ENCODE measurements at regions not wholly inside any gene's neighbourhood (a gene's known extent, or its start where the extent isn't known, plus 50 kb on each side); places are given as distances from the start of the nearest gene placed in this dataset.

DNA sequence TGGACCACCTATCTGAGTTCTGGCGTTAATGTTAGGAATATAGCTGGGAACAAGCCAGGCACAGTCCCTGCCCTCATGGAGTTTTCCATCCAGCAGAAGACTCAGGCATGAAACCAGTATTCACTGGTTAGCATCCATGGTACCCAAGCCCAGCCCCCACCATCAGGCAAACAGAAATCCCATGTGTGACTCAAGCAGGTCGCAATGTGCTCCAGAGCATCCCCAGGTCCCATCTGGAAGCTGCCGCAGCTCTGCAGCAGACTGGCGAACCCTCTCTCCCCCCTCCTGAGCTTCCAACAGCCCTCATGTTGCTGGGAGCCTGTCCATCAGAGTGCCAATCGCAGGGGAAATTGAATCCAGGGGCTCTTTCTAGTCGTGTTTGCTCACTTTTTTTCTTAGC is 174.2 kb downstream of the RRAGC start:
- no peaks in the 10 kb centered on the region for H3K9me3 ChIP-seq (ENCODE audit: control insufficient read depth, insufficient read depth, low read length)
- H3K36me3 ChIP-seq (ENCODE audit: insufficient read depth, low read length) = no peaks in the 10 kb centered on the region
- no peaks in the 10 kb centered on the region for H3K4me1 ChIP-seq (ENCODE audit: insufficient read depth, low read length)
- no peak overlapping the region for H3K9ac ChIP-seq (ENCODE audit: low read depth, low read length)

DNA sequence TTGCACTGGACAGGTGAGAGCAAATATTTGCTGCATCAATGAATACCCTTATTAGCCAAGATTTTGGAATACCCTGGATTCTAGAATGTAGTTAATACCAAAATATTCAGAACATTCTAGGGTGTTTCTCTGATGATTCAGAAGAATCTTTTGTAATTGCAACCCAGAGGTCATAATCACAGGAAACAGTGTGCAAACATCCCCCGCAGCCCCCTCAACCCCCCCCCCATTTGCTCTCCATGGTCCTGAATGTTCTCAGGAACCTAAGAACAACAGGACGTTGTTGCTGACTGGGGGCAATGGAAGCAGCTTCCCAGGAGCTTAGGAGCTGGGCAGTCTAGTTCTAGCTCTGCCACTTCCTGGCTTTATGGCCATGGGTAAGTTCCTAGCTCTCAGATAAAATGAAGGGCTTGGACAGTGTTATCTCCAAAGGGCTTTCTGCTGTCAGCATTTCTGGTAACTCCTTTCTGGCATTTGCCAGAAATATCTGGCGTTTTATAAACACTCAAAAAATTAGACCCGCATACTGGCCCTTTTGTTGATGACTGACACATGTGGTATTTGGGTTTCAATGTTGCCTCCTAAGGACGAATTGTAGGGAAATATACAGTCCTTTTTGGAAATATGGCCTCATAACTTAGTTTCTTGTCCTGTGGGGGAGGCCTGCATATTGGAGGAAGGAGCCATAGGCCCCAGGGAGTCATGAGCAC is 178.6 kb downstream of the RRAGC start:
- H3K4me1 ChIP-seq (ENCODE audit: insufficient read depth, low read length) = no peaks in the 10 kb centered on the region
- H3K9ac ChIP-seq (ENCODE audit: low read depth, low read length) = no peak overlapping the region
- no peaks in the 10 kb centered on the region for H3K9me3 ChIP-seq (ENCODE audit: control insufficient read depth, insufficient read depth, low read length)
- no peaks in the 10 kb centered on the region for H3K36me3 ChIP-seq (ENCODE audit: insufficient read depth, low read length)

DNA sequence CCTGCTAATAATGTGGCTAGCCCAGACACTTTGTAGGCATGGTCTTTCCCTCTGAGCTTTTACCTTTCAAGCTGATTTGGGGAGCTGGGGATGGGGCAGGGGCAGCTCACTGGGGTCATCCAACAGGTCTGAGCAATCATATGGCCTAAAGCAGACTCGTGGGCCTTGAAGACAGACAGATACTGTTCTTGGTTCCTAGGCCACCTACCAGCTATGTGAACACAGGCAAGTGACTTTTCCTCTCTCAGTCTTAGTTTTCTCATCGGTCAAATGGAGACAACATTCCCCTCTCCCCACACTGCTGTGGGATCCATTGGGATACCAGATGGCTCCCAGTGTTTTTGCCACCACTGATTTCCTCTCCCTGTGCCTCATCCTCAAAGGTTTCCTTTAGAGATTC is 181.8 kb downstream of the RRAGC start:
- Histone ChIP-seq H3K9me3 (ENCODE audit: control insufficient read depth, insufficient read depth, low read length) (no peaks in the 10 kb centered on the region), H3K9ac (ENCODE audit: low read depth, low read length) (no peak overlapping the region), H3K36me3 (ENCODE audit: insufficient read depth, low read length) (no peaks in the 10 kb centered on the region), H3K4me1 (ENCODE audit: insufficient read depth, low read length) (no peaks in the 10 kb centered on the region)

DNA sequence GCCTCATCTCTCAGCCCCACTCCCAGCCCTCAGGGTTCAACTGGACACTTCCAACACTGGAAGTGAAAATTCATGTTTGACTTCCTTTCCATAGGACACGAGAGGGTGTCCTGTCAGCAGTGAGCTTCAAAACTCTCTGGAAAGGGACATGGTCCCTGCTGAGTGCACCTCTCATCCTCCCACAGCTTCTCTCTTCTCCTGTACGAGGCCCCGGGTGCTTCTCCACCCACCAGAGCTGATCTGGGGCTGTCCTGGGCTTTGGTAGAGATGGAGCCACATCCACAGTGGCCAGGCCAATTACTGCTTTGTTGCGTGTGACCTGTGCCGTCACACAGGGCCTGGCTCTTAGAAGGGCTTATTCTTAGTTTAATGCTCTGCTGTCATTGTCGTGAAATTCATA is 182.3 kb downstream of the RRAGC start:
- Histone ChIP-seq H3K4me1 (ENCODE audit: insufficient read depth, low read length) (no peaks in the 10 kb centered on the region), H3K9ac (ENCODE audit: low read depth, low read length) (no peak overlapping the region), H3K36me3 (ENCODE audit: insufficient read depth, low read length) (no peaks in the 10 kb centered on the region), H3K9me3 (ENCODE audit: control insufficient read depth, insufficient read depth, low read length) (no peaks in the 10 kb centered on the region)

DNA sequence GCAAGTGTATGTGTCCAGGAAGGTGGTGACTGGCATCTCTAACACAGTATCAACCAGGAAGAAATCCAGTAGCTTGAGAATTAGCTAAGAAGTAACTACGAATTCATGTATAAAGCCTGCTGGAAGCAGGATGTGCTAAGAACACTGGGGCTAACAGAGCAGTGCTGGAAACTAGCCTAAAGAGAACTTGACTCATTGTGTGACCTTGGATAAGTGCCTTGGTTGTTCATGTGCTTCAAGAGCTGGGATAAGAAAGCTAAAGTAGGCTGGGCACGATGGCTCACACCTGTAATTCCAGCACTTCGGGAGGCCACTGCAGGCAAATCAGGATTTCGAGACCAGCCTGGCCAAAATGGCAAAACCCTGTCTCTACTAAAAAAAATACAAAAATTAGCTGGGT is 186.9 kb downstream of the RRAGC start:
- Histone ChIP-seq H3K36me3 (ENCODE audit: insufficient read depth, low read length) (no peaks in the 10 kb centered on the region), H3K4me1 (ENCODE audit: insufficient read depth, low read length) (no peaks in the 10 kb centered on the region), H3K9me3 (ENCODE audit: control insufficient read depth, insufficient read depth, low read length) (no peaks in the 10 kb centered on the region), H3K9ac (ENCODE audit: low read depth, low read length) (no peak overlapping the region)

DNA sequence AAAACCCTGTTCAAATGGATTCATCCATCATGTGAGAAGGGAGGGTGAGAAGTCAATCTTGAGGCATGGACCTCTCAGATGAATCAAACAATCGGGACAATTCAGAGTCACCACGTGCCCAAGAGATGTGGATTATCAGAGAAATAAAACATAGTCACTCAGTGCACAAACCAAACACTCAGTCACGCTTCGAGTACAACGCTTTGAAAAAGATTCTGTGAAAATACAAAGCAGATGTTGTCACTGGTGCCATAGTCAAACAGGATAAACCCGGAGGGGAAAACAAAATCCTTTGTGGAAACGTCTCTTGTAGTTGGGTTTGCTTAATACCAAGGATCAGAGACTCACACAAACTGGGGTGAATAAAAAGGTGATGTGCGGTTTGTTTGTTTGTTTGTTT is 188.4 kb downstream of the RRAGC start:
- no peaks in the 10 kb centered on the region for H3K36me3 ChIP-seq (ENCODE audit: insufficient read depth, low read length)
- H3K4me1 ChIP-seq (ENCODE audit: insufficient read depth, low read length) = no peaks in the 10 kb centered on the region
- no peak overlapping the region for H3K9ac ChIP-seq (ENCODE audit: low read depth, low read length)
- no peaks in the 10 kb centered on the region for H3K9me3 ChIP-seq (ENCODE audit: control insufficient read depth, insufficient read depth, low read length)

DNA sequence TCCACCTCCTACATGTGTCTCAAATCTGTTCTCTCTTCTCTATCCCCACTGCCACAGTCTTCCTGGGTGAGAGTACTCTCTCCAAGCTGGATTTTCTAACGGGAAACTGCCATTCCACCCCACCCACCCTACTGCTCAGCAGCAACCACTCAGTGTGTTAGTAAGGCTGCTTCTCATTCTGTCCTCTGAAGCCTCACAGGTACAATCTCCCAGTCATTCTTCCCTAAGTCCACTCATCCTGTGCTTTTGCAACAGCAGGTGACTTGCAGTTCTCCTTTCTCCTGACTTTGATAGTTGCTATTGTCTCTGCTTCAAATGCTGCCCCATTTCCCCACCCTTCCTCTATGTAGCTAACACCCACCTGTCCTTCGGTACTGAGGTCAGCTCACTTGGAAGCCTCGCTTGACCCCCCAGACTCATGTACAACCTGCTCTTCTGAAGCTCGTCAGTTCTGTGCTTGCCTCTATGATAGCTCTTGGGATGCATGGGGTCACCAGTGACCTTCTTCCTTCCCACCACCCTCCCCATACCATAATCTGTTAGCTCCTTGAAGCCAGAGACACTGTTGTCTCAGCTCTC is 188.9 kb downstream of the RRAGC start:
- Histone ChIP-seq H3K9me3 (ENCODE audit: control insufficient read depth, insufficient read depth, low read length) (no peaks in the 10 kb centered on the region), H3K36me3 (ENCODE audit: insufficient read depth, low read length) (no peaks in the 10 kb centered on the region), H3K4me1 (ENCODE audit: insufficient read depth, low read length) (no peaks in the 10 kb centered on the region), H3K9ac (ENCODE audit: low read depth, low read length) (no peak overlapping the region)

DNA sequence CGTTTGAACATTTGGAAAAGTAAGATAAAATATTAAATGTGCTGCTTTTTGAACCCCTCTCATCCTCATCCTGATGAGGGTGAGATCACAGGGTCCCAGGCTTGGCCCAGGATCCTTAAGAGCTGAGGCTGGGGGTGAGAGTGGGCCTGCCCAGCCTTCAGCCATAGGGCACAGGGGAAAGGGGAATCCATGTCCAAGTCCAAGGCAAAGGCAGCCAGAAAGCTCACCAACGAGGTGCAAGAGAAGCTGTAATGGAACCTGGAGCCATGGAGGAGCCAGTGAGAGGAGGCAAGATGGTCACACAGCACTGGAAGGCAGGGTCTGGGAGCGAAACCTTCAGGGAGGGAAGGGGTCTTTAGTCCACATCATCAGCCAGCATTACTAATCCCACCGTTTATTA is 191.9 kb downstream of the RRAGC start:
- H3K4me1 ChIP-seq (ENCODE audit: insufficient read depth, low read length) = no peaks in the 10 kb centered on the region
- H3K9ac ChIP-seq (ENCODE audit: low read depth, low read length) = no peak overlapping the region
- no peaks in the 10 kb centered on the region for H3K9me3 ChIP-seq (ENCODE audit: control insufficient read depth, insufficient read depth, low read length)
- H3K36me3 ChIP-seq (ENCODE audit: insufficient read depth, low read length) = no peaks in the 10 kb centered on the region

DNA sequence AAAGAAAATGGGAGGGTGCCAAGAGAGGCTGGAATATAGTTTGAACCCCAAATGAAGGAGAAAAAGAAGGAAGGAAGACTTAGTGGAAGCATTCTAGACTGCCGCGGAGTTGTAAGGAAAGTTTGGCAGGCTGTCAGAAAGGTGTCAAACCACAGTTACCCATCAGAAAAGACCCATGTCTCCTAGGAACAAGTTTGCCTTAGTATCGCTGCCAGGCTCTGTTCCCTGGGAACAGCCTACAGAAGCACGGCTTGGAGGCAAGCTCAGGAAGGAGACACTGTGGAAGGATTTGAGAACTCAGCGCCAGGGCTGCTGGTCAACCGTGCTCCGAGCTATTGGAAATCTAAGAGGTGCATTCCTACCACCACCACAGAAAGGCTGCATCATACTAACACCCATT is 197.4 kb downstream of the RRAGC start:
- no peak overlapping the region for H3K9ac ChIP-seq (ENCODE audit: low read depth, low read length)
- no peaks in the 10 kb centered on the region for H3K36me3 ChIP-seq (ENCODE audit: insufficient read depth, low read length)
- 0 out of 2 replicates have a peak, but pooled peaks cover 3% of the 10 kb centered on the region for H3K9me3 ChIP-seq (ENCODE audit: control insufficient read depth, insufficient read depth, low read length)
- no peaks in the 10 kb centered on the region for H3K4me1 ChIP-seq (ENCODE audit: insufficient read depth, low read length)

DNA sequence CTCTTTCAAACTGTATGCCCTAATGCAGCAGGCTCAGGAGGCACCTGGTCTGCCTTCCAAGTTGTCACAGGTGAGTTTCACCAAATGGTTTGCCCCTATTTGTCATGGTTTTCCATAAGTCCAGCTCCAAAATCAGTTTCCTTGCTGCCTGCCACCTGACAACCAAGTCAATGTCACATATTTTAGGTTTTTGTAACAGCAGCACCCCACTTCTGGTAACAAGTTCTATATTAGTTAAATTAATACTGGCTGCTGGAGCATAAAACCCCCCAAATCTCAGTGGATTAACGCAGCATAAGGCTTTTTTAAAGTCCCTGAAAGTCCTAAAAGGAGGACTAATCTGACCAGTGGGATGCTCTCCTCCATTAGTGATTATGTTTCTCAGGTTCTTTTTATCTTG is 200.7 kb downstream of the RRAGC start:
- H3K9ac ChIP-seq (ENCODE audit: low read depth, low read length) = no peak overlapping the region
- H3K4me1 ChIP-seq (ENCODE audit: insufficient read depth, low read length) = no peaks in the 10 kb centered on the region
- 0 out of 2 replicates have a peak, but pooled peaks cover 3% of the 10 kb centered on the region for H3K9me3 ChIP-seq (ENCODE audit: control insufficient read depth, insufficient read depth, low read length)
- no peaks in the 10 kb centered on the region for H3K36me3 ChIP-seq (ENCODE audit: insufficient read depth, low read length)

DNA sequence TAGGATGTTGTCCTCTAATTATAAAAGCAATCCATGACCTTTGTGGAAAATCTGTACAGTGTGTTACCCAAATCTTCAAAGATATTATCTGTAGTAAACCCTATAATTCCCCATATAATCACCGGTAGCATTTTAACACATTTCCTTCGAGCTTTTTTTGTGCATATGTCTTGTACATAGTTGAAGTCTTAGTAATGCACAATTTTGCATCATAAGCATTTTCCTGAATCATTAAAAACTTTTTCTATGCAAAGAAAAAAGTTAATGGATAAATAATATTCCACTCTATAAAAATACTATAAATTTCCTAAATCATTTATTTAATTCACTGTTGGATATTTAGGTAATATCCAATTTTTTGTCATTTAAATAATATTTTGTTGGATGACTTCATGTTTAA is 201.7 kb downstream of the RRAGC start:
- 0 out of 2 replicates have a peak, but pooled peaks cover 3% of the 10 kb centered on the region for H3K9me3 ChIP-seq (ENCODE audit: control insufficient read depth, insufficient read depth, low read length)
- no peaks in the 10 kb centered on the region for H3K4me1 ChIP-seq (ENCODE audit: insufficient read depth, low read length)
- no peak overlapping the region for H3K9ac ChIP-seq (ENCODE audit: low read depth, low read length)
- H3K36me3 ChIP-seq (ENCODE audit: insufficient read depth, low read length) = no peaks in the 10 kb centered on the region

DNA sequence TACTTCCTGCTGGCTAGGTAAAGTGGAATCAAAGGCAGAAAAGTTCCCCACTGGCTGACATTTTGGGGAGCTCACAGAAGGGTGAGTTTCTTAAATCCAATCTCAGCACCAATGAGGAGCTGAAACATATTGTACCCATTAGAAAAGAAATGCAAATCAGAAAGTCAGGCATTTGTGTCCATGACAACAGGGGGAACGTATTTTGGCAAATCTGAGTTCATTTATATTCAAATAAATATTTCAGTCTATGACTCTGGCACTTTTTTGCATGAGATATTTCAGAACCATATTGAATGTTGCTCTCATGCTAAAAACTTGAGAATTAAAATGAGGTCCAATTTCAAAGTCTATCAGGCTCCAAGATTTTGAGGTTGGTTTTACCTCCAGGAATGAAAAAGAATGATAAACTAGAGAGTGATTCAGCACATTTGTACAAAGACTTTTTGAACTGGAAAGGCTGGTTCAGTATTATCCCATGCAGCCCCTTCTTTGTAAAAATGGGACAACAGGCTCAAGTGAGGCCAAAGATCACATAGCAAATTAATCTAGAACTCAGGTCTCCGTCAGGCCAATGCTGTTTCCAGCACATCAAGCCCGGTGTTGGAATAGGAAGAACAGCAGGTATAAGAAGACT is 202.2 kb downstream of the RRAGC start:
- Histone ChIP-seq H3K9me3 (ENCODE audit: control insufficient read depth, insufficient read depth, low read length) (0 out of 2 replicates have a peak, but pooled peaks cover 3% of the 10 kb centered on the region), H3K4me1 (ENCODE audit: insufficient read depth, low read length) (no peaks in the 10 kb centered on the region), H3K9ac (ENCODE audit: low read depth, low read length) (no peak overlapping the region), H3K36me3 (ENCODE audit: insufficient read depth, low read length) (no peaks in the 10 kb centered on the region)

DNA sequence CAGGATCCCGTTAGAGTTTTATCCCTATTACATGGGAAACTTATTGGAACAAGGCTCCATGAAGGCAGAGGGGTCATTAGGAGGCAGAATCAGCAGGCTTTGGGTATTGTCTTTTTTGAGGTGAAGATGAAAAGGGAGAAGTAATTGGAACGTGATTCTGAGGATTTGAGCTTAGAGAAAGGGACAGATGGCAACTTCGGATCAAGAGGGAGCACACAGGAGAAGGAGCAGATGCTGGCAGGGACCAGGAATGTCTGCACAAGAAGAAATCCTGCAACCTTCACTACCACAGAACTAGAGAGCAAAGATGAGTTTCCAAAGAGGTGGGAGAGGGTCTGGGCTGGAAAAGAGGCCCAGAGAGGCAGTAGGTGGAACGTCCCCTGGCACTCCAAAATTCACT is 202.8 kb downstream of the RRAGC start:
- Histone ChIP-seq H3K9ac (ENCODE audit: low read depth, low read length) (no peak overlapping the region), H3K36me3 (ENCODE audit: insufficient read depth, low read length) (no peaks in the 10 kb centered on the region), H3K9me3 (ENCODE audit: control insufficient read depth, insufficient read depth, low read length) (0 out of 2 replicates have a peak, but pooled peaks cover 3% of the 10 kb centered on the region), H3K4me1 (ENCODE audit: insufficient read depth, low read length) (no peaks in the 10 kb centered on the region)

DNA sequence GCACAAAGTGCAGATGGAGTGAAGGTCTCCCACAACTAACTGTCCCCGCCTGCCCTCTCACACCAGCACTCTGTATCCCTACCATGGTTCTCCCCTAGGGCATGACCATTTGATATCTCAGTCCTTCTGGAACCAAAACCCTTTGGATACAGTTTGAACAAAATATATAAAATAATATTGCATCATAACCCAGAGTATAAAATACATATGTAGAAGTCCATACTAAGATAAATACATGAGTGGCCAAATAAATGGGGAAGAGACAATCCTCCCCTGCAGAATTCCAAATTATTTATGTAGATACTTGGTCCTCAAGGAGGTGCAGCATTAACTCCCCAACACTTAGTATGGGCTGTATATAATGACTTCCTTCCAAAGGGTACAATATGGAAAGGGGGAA is 207.4 kb downstream of the RRAGC start:
- H3K9me3 ChIP-seq (ENCODE audit: control insufficient read depth, insufficient read depth, low read length) = no peaks in the 10 kb centered on the region; the same call in 1 of the 2 replicates

DNA sequence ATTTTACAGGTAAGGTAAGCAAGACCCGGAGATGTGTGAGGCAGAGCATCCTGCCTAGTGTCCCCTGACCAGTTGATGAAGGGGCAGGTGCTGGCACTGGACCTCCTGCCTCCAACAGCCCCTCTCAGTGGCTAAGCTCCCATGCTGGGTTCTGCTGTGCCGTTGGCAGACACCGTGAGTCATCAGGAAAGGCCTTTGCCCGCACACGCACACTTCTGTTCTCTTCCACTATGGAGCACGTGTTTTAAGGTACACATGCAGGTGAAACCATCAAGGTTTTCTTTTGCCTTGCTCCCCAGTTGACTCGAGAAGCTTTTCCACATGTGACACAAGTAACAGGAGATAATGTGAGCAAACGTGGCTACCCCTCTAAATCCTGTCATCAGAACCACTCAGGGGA is 207.9 kb downstream of the RRAGC start:
- Histone ChIP-seq H3K4me1 (ENCODE audit: insufficient read depth, low read length) (no peaks in the 10 kb centered on the region), H3K36me3 (ENCODE audit: insufficient read depth, low read length) (no peaks in the 10 kb centered on the region), H3K9me3 (ENCODE audit: control insufficient read depth, insufficient read depth, low read length) (no peaks in the 10 kb centered on the region; the same call in 1 of the 2 replicates), H3K9ac (ENCODE audit: low read depth, low read length) (no peak overlapping the region)

More for the DNA sequence above, 207.4 kb downstream of the RRAGC start:
- no peaks in the 10 kb centered on the region for H3K4me1 ChIP-seq (ENCODE audit: insufficient read depth, low read length)
- H3K36me3 ChIP-seq (ENCODE audit: insufficient read depth, low read length) = no peaks in the 10 kb centered on the region
- no peak overlapping the region for H3K9ac ChIP-seq (ENCODE audit: low read depth, low read length)

All from ES-I3 (cell line).